ENCODE measurements at regions not wholly inside any gene's neighbourhood (a gene's known extent, or its start where the extent isn't known, plus 50 kb on each side); places are given as distances from the start of the nearest gene placed in this dataset.

DNA sequence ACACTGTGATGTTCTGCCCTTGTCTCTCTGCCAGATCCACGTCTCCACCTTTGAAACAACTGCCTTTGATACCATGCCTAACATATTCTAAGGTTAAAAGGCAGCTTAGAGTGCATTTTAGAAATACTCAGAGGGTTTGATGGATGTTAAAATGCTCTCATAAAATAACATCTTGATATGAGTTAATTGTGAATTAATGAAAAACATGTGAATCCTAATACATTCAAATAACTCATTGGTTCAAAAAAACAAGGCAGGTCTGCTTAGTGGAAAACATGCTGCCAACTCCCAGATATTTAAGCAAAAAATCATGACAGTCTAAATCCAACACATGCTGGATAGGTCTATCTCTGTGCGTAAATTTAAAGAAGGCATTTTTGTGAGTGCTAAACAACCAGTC, 291.8 kb downstream of the AHR start:
- TF ChIP-seq CTCF (IDR thresholded peaks at IDR 0.05; ENCODE audit: insufficient read depth, low read length, poor library complexity, severe bottlenecking) (no peak), EZH2phosphoT487 (conservative IDR thresholded peaks at IDR 0.05; ENCODE audit: low read length) (no peak)
